Body of pancreas (tissue), 4 donors: ENCODE measurements at regions not wholly inside any gene's neighbourhood (a gene's known extent, or its start where the extent isn't known, plus 50 kb on each side); places are given as distances from the start of the nearest gene placed in this dataset.

Source experiments
- POLR2A ChIP-seq, 3 donors: fragments of 450-650 bp; IDR thresholded peaks; one replicate each; pipeline ENCODE4 v1.6.1; 2016; ENCODE audit warnings: antibody characterized with exemption in 3 of 3, mild to moderate bottlenecking in 2 of 3
- TF ChIP-seq, protein P1 (sequence below), 7 experiments: fragments of 450-650 bp in 4 of 7; fragments of 200-600 bp in 3 of 7; sonication (generic) in 3 of 7; IDR thresholded peaks; one replicate each; pipeline ENCODE4 v1.5.1; 2016 to 2019; ENCODE audit warnings: antibody characterized with exemption in 7 of 7

DNA sequence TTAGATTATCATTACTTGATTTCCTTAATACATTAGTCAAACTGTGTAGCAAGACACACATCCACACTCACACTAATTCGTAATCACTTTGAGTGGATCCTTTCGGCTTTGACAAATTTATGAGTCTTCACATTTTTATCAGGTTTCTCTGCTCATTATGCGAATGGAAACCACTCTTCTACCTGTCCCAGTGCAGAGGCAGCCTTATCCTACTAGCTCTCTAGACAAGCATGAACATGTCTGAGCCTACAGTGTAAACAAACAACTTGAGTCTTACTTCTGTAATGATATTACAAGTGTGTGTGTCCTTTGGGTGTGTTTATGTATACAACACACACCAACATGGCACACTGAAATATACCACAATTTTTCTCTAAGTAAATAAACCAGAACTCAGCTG lies 361.9 kb upstream of the CHST9 start:
- TF ChIP-seq, protein P1, sequence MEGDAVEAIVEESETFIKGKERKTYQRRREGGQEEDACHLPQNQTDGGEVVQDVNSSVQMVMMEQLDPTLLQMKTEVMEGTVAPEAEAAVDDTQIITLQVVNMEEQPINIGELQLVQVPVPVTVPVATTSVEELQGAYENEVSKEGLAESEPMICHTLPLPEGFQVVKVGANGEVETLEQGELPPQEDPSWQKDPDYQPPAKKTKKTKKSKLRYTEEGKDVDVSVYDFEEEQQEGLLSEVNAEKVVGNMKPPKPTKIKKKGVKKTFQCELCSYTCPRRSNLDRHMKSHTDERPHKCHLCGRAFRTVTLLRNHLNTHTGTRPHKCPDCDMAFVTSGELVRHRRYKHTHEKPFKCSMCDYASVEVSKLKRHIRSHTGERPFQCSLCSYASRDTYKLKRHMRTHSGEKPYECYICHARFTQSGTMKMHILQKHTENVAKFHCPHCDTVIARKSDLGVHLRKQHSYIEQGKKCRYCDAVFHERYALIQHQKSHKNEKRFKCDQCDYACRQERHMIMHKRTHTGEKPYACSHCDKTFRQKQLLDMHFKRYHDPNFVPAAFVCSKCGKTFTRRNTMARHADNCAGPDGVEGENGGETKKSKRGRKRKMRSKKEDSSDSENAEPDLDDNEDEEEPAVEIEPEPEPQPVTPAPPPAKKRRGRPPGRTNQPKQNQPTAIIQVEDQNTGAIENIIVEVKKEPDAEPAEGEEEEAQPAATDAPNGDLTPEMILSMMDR (IDR thresholded peaks at IDR 0.05): no peak
- TF ChIP-seq POLR2A (IDR thresholded peaks at IDR 0.05): no peak
